H4 (cell line): ENCODE measurements at regions not wholly inside any gene's neighbourhood (a gene's known extent, or its start where the extent isn't known, plus 50 kb on each side); places are given as distances from the start of the nearest gene placed in this dataset.

ENCODE experiments used
- DNase-seq: peaks from one replicate; pipeline ENCODE4 v3.0.0-alpha.2; 2015; ENCODE audit warnings: low spot score

DNA sequence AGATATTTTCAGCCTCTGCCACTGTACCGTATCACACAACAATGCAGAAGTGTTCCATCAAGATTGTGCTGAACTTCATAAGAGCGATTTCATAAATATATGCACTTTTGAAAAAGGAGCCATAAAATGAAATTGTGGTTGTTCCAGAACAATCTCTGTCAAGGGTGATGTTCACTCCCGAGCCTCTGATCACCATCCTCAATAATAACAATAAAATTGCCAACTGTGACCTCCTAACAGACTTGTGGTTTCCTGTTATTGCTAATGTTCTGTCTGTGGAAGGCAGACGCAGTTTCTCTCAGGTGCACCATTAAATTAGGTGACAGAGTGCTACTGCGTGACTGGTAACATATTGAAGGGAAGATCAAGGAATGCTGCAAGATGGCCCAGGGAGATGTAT, 383.7 kb downstream of the SOCS6 start:
- no peak for DNase-seq

DNA sequence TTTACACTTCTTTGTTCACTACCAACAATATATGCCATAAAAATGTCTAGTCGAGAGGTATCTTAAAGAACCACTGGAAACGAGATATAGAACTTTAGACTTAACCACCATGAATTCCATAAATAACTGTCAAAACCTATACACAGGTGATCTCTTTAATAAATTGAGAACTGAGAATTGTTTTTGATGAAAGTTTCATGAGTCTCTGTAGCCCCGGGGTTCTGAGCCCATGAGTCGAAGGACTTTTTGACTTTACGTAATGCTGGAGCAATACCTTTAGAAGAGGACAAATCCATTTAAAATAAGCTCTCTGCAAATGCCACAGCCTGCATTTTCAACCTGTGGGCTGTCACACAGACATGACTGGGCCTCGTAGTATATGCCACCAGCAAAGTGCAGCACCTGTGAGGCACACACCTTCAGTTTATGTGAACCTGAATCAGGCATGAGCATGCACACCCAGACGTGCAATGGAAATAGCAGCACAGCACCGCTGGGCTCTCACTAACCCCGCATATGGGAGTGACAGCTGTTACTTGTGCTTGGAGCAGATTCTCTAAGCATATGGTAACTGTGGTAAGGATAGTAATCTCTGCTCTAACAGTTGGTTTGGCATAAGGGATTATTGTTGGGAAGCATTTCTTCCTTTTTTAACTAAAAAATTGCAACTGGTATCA, 383.2 kb downstream of the SOCS6 start:
- no peak for DNase-seq

DNA sequence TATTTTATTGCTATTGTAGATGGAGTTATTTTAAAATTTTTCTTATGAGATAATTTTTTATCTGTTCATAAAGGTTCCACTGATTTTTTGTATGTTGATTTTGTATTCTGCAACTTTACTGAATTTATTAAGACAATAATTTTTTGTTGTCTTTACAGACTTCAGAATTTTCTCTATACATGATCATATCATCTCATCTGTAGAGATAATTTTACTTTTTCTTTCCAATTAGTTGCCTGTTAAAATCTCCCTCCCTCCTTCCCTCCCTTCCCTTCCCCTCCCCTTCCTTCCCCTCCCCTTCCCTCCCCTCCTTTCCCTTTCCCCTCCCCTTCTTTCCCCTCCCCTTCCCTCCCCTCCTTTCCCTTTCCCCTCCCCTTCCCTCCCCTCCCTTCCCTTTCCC, 378.1 kb downstream of the SOCS6 start:
- DNase-seq = no peak

DNA sequence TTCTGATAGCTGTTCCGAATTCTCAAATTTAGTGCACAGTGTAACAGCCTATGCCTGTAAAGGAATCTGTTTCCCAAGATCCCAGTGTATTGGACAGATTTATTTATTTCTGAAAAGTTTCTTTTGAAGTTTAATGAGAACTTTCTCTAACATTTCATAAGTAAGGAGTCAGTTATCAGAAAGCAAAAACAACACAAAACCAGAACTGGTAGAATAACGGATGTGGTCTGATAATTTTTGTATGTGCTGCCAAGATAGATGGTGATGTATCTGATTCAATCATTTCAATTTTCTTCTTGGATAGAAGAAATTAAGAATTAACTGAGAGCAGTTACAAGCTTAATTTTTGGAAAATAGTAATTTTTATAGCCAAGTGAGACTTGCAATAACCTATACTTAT, 374.3 kb downstream of the SOCS6 start:
- DNase-seq = no peak

DNA sequence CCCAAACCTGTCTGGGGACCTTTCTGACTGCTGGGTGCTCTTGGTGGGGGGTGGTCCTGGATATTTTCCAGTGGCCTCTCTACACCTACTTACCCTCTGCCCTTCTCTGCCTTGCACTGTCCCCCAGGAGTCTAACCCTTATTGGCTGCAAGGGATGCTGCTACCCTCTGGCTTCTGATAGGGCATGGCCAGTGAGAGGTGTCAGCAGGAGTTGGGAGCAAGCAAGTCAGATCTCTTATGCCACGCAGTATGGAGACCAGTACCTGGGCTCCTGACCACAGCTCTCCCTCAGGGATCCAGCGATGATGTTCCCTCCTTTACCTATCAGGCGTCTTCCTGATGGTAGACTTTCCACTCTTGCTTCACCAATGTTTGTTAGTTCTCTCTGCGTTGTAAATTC, 373.7 kb downstream of the SOCS6 start:
- DNase-seq = no peak

DNA sequence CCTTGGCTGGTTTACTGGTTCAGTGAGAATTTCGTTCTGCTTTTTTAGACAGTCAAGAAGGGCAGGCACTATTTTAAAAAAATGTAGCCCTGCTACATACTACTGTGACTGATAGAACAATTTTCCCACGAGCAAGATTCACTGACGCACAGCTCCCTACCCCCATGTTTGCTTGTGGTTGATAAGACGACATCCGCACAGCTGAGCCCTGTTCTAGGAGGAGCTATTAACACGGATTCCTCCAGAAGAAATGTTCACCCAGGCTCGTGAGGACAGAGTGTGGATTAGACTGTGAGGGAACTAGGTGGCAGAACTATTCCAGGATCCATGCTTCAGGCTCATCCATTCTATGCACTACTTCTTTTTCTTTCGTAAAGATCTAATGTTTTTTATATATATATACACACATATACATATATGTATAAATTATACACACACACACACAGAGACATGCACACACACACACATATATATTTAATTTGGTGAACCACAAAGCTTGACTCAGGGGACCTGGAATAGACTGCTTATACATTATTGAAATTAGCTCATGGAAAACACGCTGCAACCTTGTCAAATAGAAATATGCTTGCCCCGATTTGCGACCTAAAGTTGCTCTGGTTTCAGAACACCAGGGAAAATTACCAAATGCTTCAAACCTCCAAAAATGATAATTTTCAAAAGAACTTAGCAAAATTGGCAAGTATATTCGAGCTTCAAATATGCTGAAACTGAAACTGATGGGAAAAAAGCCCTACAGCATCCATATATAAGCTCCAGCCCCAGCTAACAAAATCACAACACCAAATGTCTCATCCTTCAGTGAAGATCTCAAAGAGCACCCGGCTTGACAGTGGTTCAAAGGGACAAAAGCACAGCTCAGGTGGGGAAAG, 370.4 kb downstream of the SOCS6 start:
- peak; percentile 56 for DNase-seq

DNA sequence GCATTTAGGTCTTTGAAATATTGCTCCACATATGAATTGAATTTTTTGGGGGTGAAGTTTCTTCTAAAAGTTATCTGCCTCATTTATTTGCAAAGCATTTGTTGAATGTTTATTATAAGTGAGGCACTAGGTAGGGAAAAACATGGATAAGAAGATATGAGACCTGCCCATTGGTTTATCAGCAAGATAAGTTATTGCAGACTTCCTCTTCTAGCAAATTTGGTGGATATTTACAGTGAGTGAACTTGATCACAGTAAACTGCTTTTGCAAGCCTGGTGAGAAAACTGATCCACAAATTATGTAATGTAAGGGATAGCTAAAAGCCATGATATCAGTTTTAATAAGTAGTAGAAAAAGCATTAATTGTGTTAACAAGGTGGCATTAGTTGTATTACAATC, 364.8 kb downstream of the SOCS6 start:
- no peak for DNase-seq

DNA sequence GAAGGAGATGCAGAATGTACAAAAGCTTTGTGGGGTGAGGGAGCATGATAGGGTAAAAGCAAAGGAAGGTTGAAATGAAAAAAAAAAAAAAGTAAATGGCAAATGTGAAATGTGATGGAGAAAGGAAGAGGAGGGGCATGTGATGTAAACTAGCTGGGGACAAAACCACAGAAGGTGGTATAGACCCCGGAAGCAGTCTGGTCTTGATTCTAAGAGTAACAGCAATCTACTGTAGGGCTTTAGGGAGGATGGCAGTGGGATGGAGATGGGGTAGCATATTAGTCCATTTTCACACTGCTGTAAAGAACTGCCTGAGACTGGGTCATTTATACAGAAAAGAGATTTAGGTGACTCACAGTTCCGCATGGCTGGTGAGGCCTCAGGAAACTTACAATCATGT, 362.0 kb downstream of the SOCS6 start:
- no peak for DNase-seq

DNA sequence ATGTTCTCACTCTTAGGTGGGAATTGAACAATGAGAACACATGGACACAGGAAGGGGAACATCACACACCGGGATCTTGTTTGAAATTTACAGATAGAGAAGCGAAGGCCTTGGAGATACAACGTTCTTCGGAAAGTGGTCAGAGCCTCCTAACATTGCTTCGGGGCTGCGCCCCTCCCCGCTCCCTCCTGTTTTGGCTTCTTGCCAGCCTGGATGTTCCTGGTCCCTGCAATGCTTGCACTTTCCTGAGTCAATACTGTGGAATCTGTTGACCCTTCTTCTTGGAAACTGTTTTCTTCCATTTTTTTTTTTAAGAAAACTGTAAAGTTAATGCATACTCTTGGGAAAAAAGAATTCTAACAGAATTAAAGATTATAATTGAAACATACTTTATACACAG, 360.8 kb downstream of the SOCS6 start:
- no peak for DNase-seq

DNA sequence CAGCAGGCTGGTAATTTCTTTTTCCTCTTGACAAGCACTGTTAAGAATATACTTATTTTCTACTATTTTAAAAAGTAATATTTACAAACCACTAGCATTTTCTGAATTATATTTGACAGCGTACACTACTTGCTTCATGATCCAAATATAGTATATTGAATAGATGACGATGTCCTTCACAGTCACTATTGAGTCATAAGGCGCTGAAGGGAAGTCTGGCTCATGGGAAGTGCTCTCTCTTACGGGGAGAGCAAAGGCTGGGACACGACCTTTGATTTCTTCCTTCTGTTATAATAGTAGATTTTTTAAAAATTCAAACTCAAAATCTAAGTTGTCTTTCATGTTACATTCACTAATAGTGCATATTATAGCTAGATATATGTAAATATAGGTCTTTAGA, 357.1 kb downstream of the SOCS6 start:
- no peak for DNase-seq

DNA sequence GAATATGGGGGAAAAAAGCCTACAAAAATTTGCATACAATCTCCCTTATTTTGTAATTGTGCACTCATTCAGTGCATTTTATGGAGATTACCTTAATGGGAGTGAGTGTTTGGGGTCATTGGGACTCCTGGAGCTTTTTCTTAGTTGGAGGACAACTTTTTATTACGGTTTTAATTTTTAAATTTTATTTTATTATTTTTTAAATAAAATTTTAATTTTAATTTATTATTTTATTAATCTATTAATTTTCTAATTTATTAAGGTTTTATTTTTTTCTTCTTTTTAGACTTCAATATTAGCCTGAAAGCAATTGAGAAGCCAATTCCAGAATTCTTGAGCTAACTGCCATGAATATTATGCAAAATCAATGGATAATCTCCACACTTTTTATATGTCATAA, 355.0 kb downstream of the SOCS6 start:
- no peak for DNase-seq

DNA sequence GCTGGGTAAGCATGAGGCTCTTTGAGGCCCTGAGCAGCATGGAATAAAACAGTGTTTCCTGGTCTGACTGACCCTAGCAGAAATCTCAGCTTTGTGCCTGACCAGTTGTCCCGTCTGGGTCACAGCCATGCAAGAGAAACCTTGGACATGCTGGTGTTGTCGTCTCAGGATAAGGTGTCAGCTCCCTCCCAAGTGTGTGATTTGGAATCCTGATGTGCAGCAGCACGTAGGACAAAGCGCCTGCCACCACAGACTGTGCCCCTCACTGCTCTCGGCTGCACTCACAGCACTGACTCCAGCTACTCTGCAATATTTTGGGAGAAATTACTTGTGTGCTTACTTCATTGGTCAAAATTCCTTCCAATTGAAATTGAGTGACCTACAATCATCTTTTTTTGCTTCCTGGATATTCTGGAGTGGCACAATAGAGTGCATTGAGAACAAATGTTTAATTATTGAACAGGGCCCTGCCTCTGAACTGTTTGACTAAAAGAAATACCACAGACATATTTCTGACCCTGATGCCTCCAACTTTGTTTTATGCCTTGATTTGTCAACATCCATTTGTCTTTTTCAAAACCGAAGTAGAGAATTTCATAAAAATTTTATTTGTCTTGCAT, 352.4 kb downstream of the SOCS6 start:
- no peak for DNase-seq

DNA sequence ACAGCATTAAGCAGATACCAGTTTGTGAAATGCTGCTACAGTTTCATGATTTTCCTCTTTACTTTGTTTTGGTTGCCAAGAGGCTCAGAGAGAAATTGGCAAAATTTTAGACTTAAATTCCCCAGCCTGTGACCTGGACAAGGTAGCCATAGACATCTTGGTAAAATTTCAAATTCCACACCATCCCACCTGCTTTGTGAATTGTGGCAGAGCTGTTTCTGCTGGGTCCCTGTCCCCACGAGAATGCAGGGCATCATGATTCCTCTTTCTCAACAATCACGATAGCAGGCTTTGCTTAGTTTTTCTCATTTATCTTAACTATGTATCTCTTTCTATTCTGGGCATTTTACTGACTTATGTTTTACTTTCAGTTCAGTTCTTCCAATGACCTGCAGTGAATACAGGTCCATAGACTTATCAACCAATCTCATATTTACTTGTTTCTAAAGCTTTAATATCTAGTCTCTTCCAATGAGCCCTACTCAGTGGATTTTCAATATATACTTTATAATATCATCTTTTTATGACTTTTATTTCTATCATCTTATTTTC, 351.6 kb downstream of the SOCS6 start:
- no peak for DNase-seq

DNA sequence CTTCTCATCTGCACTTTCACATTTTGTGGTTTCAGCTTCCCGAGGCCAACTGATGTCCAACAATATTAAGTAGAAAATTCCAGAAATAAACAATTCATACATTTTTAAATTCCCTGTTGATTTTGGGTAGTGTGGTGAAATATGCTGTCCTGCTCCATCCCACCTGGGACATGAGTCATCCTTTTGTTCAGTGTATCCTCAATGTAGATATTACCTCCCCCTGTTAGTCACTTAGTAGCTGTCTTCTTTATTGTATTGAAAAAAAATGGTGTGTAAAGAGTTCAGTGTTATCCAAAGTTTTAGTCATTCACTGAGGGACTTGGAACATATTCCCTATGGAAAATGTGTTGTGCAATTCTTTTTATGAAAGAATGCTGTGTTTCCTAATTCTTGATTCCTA, 348.1 kb downstream of the SOCS6 start:
- DNase-seq = no peak

DNA sequence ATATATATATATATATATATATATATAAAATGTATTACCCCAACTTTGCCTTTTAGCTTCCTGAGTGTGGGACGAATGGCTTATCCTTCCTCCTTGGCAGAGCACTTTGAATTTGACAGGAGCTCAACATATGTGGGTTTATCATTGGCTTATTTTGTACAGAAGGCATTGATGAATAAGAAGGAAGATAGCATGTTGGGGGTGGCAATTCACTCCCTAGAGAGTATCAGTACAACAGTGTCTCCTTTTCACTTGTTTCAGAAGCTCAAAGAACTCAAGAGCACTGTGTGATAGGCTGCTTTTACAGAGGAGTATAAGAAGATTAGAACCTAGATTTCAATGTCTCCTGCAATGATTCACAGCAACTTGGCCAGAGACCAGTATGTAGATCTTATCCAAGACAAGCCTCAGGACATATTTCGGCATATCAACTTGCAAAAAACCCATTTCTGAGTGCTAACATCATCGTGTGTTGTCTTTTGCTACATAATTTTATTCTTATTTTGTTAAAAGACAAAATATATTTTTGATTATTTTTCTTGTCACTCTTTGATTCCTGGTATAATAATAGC, 345.8 kb downstream of the SOCS6 start:
- DNase-seq = no peak

DNA sequence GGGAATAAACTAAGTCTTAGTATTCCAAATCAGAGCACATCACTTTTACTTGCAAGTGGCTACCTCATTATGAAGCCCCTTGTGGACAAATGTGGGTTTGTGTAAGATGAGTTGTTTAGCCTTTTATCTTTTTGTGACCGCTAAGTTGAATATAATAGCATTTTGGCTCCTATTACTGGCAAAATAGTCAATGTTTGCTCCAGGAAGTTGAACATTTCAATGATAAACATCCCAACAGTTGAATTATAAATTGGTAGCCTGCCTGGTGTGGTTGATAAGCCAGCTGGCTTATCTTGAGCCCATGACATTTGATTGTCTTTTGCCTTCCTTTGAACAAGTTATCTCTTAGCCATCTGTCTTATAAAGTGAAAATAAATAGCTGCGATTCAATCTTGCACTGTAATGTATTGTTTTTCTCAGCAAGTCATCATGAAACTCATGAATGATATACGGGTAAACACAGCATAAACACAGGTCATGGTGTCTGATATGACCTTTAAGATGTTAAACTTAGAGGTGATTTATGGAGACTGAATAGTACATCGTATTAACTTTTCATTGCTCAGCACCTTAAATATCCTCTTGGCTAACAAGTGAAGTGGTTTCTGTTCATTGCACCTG, 338.4 kb downstream of the SOCS6 start:
- no peak for DNase-seq

DNA sequence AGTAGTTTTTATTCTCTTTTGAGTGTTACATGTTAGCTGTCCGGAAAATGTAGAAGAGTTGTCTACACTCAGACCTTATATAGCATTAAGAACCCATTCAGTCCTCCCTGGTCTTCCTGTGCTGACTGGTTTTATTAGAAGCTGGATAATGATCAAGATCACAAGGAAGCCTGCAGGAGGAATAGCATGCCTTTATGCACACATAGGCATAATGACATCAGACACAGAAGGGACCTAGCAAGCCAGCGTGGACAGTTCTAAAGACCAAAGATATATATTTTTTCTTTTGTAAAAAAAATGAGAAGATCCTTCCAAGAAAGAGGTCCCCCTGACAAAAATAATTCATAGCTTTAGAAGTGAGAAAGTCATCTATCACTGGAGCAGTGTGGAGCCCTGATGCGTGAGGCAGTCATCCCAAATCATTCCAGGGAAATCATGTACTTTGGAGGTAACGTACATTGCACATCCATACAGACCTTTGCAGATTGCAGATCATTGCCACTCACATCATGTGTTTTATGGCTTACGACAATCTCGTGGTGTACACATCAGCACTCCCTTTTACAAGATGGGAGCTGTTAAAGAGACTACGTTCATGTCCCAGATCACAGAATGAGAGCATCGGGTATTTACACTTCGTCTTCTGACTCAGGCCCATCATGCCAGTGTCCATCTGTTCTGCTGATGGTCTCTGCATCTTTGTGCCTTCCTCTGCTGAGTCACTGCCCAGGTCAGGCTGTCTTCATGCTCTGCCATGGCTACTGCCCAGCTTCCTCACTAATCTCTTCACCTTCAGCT, 334.0 kb downstream of the SOCS6 start:
- DNase-seq = no peak

DNA sequence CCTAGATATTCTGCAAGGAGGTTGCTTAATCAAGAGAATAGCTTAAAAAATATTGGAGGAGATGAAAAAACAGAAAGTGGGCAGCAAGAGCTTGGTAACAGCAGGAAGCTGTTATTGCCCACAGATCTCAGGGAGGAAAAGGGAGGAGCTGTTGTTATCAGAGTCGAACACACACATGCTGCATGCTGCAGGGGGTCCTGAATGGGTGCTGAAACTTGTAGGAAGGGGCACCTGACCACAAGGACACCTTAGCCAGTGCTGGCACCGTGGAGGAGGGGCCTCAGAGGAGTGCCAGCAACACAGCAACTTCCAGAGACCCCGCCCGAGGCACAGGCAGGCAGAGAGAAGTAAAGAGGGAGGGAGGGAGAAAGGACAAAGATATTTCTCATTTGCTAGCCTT, 332.9 kb downstream of the SOCS6 start:
- DNase-seq = no peak

DNA sequence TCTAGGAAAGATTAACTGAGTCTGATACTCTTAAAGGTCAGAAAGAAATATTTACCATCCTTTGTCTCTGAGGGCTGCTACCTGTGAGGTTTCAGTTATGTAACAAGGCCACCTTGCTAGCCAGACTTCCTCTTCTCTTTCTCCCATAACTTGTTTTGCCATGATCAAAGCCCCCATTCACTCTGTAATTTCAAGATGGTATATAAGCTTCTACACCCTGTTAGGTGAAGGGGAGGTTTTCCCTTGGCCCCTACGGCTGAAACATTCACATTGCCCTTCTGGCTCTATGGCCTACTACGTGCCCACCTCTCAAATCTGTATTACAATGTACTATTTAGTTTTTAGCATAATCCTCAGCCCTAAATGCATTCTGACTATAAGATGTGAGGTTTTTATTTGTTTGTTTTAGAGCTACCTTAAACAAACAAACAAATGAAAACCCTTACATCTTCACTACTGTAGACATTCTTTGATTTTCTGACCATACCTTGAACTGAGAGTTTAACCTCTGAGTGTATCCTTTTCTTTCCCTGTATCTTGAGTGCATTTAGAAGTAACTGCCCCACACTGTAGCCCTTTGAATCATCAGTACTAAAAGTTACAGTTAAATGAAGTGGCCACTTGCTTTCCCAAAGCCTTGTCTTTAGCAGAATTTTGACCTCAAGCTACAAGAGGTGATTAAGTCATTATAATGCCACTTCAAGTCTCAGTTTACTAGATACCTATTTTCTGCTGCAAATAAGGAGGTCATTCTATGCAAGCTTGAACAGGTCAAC, 332.2 kb downstream of the SOCS6 start:
- no peak for DNase-seq
